ENCODE measurements at regions not wholly inside any gene's neighbourhood (a gene's known extent, or its start where the extent isn't known, plus 50 kb on each side); places are given as distances from the start of the nearest gene placed in this dataset.

GRCh38 chr1:81430236-81430938, 370.3 kb upstream of the ADGRL2 start:
- no peak for DNase-seq

DNA sequence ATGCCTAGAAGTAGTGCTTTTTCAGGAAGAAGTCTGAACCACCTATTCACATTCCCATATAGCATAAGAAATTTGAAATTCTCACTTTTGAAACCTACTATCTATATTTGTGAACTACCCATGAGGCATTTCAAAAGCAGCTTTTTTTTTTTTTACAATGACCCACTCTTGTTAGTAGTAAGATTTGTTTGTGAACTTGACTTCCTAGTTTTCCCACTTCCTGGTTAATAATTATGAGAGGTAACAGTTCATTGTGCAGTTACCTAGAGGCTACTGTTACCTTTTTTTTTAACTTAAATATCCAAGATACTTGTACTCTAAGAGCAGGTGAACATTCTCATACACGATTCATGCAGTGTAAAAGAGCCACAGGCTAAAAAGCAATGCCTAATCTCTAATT, 371.7 kb upstream of the ADGRL2 start:
- no peak for DNase-seq

DNA sequence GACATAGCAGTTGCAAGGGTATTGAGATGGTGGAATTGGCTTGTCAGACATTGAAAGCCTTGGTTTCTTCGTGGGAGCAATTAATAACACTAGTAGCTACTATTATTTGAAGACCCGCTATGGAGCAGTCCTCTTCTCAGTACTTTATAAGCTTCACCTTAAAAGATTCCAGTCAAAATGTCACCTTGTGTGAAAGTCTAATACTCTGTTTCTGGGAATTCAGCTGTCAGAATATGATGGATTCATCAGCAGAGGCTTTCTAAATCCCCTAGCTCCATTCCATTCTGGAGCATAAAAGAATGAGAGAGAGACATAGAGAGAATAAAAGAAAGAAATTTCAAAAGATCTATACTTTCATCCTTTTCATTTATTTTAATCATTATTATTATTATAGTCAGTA, 375.9 kb upstream of the ADGRL2 start:
- DNase-seq: no peak

DNA sequence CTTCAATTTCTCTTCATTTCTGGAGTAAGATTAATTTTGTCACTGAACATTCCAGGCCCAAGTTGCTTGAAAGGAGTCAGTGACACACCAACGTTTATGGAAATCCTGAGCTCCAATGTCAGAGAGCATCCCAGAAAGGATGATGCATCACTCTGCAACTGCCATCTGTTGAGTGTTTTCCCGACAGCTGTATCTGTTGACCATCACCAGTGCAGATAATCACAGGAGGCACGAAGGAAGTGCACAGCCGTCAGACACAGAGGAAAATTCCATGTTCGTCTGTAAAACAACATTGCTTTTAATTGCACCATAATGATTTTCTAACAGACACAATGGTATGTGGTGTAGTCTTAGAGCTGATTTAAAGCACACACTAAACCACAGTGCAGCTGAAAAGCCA, 376.7 kb upstream of the ADGRL2 start:
- peak; percentile 18 for DNase-seq

DNA sequence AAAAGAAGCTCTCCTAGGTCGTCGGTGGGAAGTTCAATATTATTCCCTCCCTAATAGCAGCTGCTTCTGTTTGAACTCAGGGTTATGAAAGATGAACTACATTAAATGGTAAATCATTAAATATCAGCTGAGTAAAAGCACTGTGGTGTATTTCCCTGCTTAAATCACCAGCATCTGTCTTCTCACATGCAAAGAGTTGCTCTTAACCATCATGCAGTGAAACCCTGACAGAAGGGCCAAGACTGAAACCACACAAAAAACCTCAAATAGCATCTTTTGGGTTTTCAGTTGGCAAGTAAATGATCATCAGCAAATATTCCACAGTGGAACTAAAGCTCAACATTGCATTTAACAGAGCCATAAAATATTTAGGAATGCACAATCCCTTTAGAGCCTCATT, 380.0 kb upstream of the ADGRL2 start:
- no peak for DNase-seq

GRCh38 chr1:81414488-81415015, 386.2 kb upstream of the ADGRL2 start:
- DNase-seq: no peak

GRCh38 chr1:81412954-81413353, 387.8 kb upstream of the ADGRL2 start:
- DNase-seq: no peak

- DNase-seq: no peak
Measured at GRCh38 chr1:81410941-81411340, 389.8 kb upstream of the ADGRL2 start.

DNA sequence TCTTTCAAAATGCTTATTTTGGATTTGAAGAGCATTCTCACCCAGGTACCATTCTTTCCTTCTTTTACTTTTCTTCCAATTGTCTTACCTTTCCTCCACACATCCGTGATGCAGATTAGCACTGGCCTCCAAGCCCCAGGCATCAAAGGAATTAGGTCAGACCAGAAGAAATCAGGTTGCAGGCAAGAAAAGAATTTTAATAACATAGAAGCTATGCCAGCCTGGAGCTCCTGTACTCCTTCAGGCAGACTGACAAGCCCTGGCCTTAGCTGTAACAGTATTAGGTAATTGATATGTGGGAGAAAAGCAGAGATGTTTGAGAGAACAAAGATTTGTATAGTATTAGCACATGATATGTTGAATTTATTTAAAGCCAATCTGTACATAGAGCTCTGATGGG, 390.4 kb upstream of the ADGRL2 start:
- no peak for DNase-seq

GRCh38 chr1:81409780-81410274, 390.9 kb upstream of the ADGRL2 start:
- no peak for DNase-seq

DNA sequence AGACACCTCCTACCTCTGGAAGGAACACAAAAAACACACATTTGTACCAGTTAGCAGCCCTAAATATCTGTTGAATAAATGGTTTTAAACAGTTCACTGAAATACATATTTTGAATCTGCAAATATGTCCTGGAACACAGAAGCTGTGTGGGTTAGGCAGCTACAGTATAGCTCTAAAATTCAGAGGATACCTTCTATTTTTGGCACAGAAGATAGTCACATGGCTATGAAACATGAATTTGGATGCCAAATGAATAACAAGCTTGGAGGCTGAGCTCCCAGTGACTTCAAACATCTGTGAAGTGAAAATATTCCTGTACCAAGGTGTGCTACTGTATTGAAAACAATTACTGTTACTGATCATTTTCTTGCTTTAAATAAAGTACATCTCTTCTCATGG, 391.5 kb upstream of the ADGRL2 start:
- DNase-seq: no peak

DNA sequence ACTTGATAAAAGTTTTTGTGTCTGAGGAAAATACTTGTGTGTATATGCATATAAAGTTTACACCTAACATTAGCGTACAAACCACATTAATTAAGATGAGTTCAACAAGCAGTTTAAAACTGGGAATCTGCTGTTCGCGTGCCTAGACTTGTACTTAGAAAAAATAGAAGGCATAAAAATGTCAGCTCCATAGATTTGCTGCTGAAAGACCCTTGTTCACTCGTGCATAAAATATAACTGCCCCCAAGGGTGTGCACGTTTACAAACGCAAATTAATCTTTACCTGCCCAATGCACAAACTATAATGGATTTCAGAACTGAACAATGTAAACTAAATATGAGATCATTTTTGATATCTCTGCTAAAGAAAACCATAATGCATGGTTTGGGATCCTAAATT, 392.3 kb upstream of the ADGRL2 start:
- no peak for DNase-seq

DNA sequence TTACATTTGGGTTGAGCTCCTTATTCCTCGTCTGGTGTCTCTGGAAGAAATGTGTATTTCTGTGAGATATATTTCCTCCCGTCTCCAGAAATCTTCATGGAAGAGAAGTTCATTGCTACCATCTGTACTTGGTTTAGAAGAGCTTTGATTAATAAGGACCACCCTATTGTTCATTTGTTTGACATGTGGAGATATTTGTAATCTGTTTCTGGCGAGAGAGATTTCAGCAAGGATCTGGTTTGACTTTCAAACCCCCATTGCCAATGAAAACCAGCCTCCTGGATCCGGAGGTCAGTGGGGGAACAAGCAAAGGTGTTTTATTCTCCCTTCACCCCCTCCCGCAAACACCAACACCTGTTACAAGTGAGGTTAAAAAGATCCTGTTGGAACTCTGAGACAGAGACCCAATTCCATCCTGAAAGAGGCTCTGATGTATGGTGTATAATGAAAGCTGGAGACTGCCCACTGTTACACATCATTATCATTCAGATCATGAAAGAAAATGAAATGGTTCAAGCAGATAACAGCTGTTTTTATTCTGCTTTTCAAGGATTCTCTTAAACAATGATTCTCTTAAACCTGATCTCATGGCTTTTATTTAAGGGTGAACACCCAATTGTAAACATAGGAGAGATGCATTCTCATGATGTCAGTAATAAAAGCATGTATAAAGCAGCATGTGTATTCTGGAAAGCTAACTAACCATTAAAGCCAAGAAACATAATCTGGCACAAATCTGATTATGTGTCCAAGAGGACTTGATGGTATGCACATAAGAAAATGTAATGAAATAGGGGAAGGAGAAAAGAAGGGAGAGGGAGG, 393.5 kb upstream of the ADGRL2 start:
- DNase-seq: no peak

DNA sequence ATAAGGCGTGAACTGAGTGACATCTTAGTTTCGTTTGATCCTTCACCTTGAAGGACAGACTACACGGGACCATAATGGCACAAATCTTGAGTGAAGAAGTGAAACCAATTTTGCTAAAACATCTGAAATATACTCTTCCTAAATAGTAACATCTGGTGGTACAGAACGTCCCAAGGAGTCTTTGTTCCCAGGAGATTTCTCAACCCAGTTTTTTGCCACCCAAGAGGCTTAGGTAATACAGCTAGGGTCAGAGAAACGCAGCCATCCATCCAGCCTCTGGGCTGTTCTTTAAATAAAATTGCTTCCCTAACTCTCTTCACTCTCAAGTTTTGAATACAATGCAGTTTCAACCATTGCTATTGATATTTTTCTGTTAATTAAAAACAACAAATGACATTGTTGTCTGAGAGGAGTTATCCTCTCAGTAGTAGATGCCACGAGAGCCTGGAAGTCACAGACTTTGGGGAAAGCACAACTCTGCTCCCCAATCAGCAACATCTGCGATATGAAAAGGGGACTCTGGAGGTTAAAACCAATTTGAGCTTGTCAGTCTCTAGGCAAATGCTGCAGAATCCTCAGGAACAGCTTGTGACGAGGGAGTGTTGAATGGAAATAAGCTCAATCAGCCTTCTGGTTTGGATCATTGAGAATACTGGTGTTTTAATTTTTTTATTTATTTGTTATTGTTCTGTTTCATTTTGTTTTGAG, 394.3 kb upstream of the ADGRL2 start:
- DNase-seq: no peak

GRCh38 chr1:81398041-81398440, 402.7 kb upstream of the ADGRL2 start:
- DNase-seq: no peak

GRCh38 chr1:81392526-81393226, 408.1 kb upstream of the ADGRL2 start:
- no peak for DNase-seq

- DNase-seq: no peak
Measured at GRCh38 chr1:81391125-81391828, 409.5 kb upstream of the ADGRL2 start.

DNA sequence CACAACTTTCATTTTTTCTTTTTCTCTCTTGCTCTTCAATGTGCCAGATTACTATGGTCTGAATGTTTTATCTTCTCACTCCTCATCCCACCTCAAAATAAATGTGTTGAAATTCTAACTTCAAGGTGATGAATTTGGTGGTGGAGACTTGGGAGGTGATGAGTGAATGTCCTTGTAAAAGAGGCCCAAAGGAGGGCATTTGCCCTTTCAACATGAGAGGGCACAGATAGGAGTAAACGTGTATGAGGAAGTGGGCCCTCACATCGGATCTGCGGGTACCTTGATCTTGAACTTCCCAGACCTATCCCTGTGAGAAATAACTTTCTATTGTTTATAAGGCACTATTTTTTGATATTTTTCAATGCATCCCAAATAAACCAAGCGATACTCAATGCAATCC, 412.3 kb upstream of the ADGRL2 start:
- DNase-seq: no peak

DNA sequence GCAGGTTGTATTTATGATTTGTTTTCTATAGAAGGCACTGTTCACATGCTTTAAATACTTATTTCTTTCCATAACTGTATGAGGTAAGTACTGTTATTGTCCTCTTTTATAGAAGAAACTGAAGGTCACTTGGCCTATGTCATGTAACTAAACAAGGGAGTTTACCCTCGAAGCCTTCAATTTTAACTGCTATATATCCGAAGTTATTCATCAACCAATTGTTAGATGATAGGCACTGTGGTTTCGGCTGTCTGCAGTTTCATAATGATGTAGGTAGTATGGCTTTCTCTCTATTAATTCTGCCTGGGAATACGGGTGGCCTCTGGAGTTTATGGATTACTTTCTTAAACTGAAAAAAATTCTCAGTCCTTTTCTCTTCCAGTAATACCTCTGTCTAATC, 413.3 kb upstream of the ADGRL2 start:
- DNase-seq: no peak

- no peak for DNase-seq
Measured at GRCh38 chr1:81382561-81382960, 418.2 kb upstream of the ADGRL2 start.

- no peak for DNase-seq
Measured at GRCh38 chr1:81381881-81382280, 418.9 kb upstream of the ADGRL2 start.

GRCh38 chr1:81380436-81380835, 420.3 kb upstream of the ADGRL2 start:
- no peak for DNase-seq
